H1 (cell line): ENCODE measurements at regions not wholly inside any gene's neighbourhood (a gene's known extent, or its start where the extent isn't known, plus 50 kb on each side); places are given as distances from the start of the nearest gene placed in this dataset.
A peak's percentile ranks its signal among the peaks of the same experiment; 100 is the strongest.

Experiments
- CTCF ChIA-PET: fragments of 300-600 bp; sonication (Branson Sonifier 250); formaldehyde crosslinking; loops from one replicate; lab custom pipeline; 2021; ENCODE audit not compliant: partially characterized antibody; lab: Charles Lee
- POLR2A ChIA-PET: fragments of 300-600 bp; sonication (Branson Sonifier 250); formaldehyde crosslinking; loops from one replicate; lab custom pipeline; 2021; ENCODE audit warnings: inconsistent platforms; ENCODE audit not compliant: partially characterized antibody; lab: Charles Lee
- DNase-seq, 2 experiments: peaks; one replicate each; pipeline versions ENCODE4 v3.0.0 to v3.0.0-alpha.2; 2010 to 2022; ENCODE audit warnings: low spot score in 2 of 2, low read depth in 1 of 2, mixed read lengths in 1 of 2
- FAIRE-seq: peaks from 2 replicates; lab custom pipeline; 2011; peaks lifted over from hg19 to GRCh38; lab: Jason Lieb, UNC
- H2AFZ ChIP-seq: 2 replicates; pipeline ENCODE4 v1.8.1; 2012; ENCODE audit warnings: low read length, inconsistent platforms
- H2AK5ac ChIP-seq: 2 replicates; pipeline ENCODE4 v1.6.1; 2013; ENCODE audit warnings: low read depth, low read length
- H2BK120ac ChIP-seq: replicated peaks from 2 replicates; pipeline ENCODE3; 2013; ENCODE audit warnings: low read depth, low read length, inconsistent platforms
- H2BK12ac ChIP-seq: 2 replicates; pipeline ENCODE4 v1.6.1; 2013; ENCODE audit warnings: low read depth, low read length
- H2BK15ac ChIP-seq: 2 replicates; pipeline ENCODE4 v1.6.1; 2013; ENCODE audit warnings: low read length
- H2BK20ac ChIP-seq: 2 replicates; pipeline ENCODE4 v1.6.1; 2013; ENCODE audit warnings: low read length
- H2BK5ac ChIP-seq: 2 replicates; pipeline ENCODE4 v1.6.1; 2013; ENCODE audit warnings: low read depth, low read length
- H3K14ac ChIP-seq: 2 replicates; pipeline ENCODE4 v1.6.1; 2013; ENCODE audit warnings: inconsistent platforms; ENCODE audit not compliant: insufficient read length
- H3K18ac ChIP-seq: 2 replicates; pipeline ENCODE4 v1.6.1; 2013; ENCODE audit warnings: low read length; ENCODE audit errors: extremely low read depth
- H3K23ac ChIP-seq: 2 replicates; pipeline ENCODE4 v1.6.1; 2013; ENCODE audit warnings: inconsistent platforms; ENCODE audit not compliant: insufficient read length
- H3K23me2 ChIP-seq: 2 replicates; pipeline ENCODE4 v1.6.1; 2013; ENCODE audit warnings: low read depth, low read length
- H3K27ac ChIP-seq: 2 replicates; pipeline ENCODE4 v1.6.1; 2011; ENCODE audit warnings: low read depth, low read length, inconsistent platforms
- H3K27me3 ChIP-seq, 4 experiments: replicated peaks in 1 of 4; 1 replicate in 1 of 4; 2 replicates in 3 of 4; pipeline versions ENCODE4 v1.6.1 to v1.8.1; 2011 to 2013; ENCODE audit warnings: low read length in 3 of 4, mild to moderate bottlenecking in 3 of 4, inconsistent platforms in 2 of 4, mixed read lengths in 2 of 4, moderate library complexity in 1 of 4; ENCODE audit not compliant: control insufficient read depth in 3 of 4, insufficient read depth in 3 of 4; ENCODE audit errors: extremely low read depth in 1 of 4
- H3K36me3 ChIP-seq, 4 experiments: 2 replicates each; pipeline versions ENCODE4 v1.6.1 to v1.8.1; 2011 to 2013; ENCODE audit warnings: mild to moderate bottlenecking in 4 of 4, low read length in 3 of 4, moderate library complexity in 2 of 4, control low read depth in 1 of 4, inconsistent platforms in 1 of 4; ENCODE audit not compliant: insufficient read depth in 4 of 4, control insufficient read depth in 2 of 4
- H3K4ac ChIP-seq: replicated peaks from 2 replicates; pipeline ENCODE3; 2013; ENCODE audit warnings: low read length, low read depth, mixed read lengths, inconsistent platforms; ENCODE audit not compliant: insufficient read length
- H3K4me1 ChIP-seq, 4 experiments: replicated peaks in 1 of 4; 1 replicate in 1 of 4; 2 replicates in 3 of 4; pipeline versions ENCODE4 v1.6.1 to v1.8.1; 2011 to 2013; ENCODE audit warnings: low read length in 3 of 4, inconsistent platforms in 2 of 4, mixed read lengths in 1 of 4; ENCODE audit not compliant: insufficient read depth in 4 of 4, control insufficient read depth in 3 of 4
- H3K4me2 ChIP-seq, 2 experiments: 2 replicates each; pipeline versions ENCODE4 v1.6.1 to v1.8.1; 2011 to 2013; ENCODE audit warnings: low read depth in 2 of 2, low read length in 2 of 2, control low read depth in 1 of 2, inconsistent platforms in 1 of 2, mild to moderate bottlenecking in 1 of 2; ENCODE audit not compliant: insufficient read depth in 1 of 2
- H3K4me3 ChIP-seq, 4 experiments: fragments of 200-600, 300-600 bp in 1 of 4; sonication (generic), shearing (Covaris generic), sonication (Bioruptor Twin) in 1 of 4; 2 replicates each; pipeline versions ENCODE4 v1.5.1 to v1.8.1; 2011 to 2016; ENCODE audit warnings: low read length in 4 of 4, low read depth in 3 of 4, control low read depth in 2 of 4, inconsistent platforms in 2 of 4, mild to moderate bottlenecking in 2 of 4, mixed read lengths in 1 of 4, moderate library complexity in 1 of 4; ENCODE audit not compliant: insufficient read depth in 2 of 4; ENCODE audit errors: extremely low read depth in 1 of 4
- H3K56ac ChIP-seq: replicated peaks from 2 replicates; pipeline ENCODE3; 2013; ENCODE audit warnings: low read depth, mild to moderate bottlenecking, mixed read lengths, low read length, inconsistent platforms; ENCODE audit not compliant: insufficient read length
- H3K79me1 ChIP-seq: 2 replicates; pipeline ENCODE4 v1.6.1; 2013; ENCODE audit warnings: low read depth, low read length, control low read depth
- H3K79me2 ChIP-seq, 2 experiments: 2 replicates each; pipeline versions ENCODE4 v1.6.1 to v1.8.1; 2012 to 2013; ENCODE audit warnings: low read length in 2 of 2, mild to moderate bottlenecking in 2 of 2, inconsistent platforms in 1 of 2; ENCODE audit not compliant: insufficient read depth in 2 of 2, control insufficient read depth in 1 of 2
- H3K9ac ChIP-seq, 4 experiments: replicated peaks in 1 of 4; 1 replicate in 1 of 4; 2 replicates in 3 of 4; pipeline versions ENCODE4 v1.6.1 to v1.8.1; 2011 to 2013; ENCODE audit warnings: low read depth in 3 of 4, low read length in 3 of 4, control low read depth in 2 of 4, mild to moderate bottlenecking in 2 of 4, moderate library complexity in 2 of 4, inconsistent platforms in 1 of 4; ENCODE audit errors: extremely low read depth in 1 of 4
- H3K9me3 ChIP-seq, 2 experiments: 2 replicates each; pipeline versions ENCODE4 v1.6.1 to v1.8.1; 2012 to 2013; ENCODE audit warnings: mild to moderate bottlenecking in 2 of 2, moderate library complexity in 2 of 2, control low read depth in 1 of 2, inconsistent platforms in 1 of 2, low read depth in 1 of 2, low read length in 1 of 2, mixed read lengths in 1 of 2; ENCODE audit not compliant: insufficient read depth in 2 of 2
- H4K20me1 ChIP-seq, 2 experiments: replicated peaks in 1 of 2; 2 replicates each; pipeline versions ENCODE3 to v1.8.1; 2011 to 2013; ENCODE audit warnings: inconsistent platforms in 2 of 2, low read length in 2 of 2, mild to moderate bottlenecking in 1 of 2; ENCODE audit not compliant: insufficient read depth in 2 of 2, control insufficient read depth in 1 of 2
- H4K5ac ChIP-seq: 2 replicates; pipeline ENCODE4 v1.6.1; 2013; ENCODE audit warnings: low read length, low read depth, mixed read lengths, inconsistent platforms; ENCODE audit not compliant: insufficient read length
- H4K8ac ChIP-seq: 2 replicates; pipeline ENCODE4 v1.8.0; 2013; ENCODE audit warnings: mild to moderate bottlenecking, moderate library complexity, low read length, inconsistent platforms; ENCODE audit not compliant: insufficient read depth; ENCODE audit errors: extremely low read depth
- H4K91ac ChIP-seq: replicated peaks from 2 replicates; pipeline ENCODE3; 2013; ENCODE audit warnings: low read length, mixed read lengths, inconsistent platforms; ENCODE audit not compliant: insufficient read length
- CBX5 ChIP-seq: fragments of 300-800, 300-1000 bp; sonication (generic); IDR thresholded peaks from 2 replicates; pipeline ENCODE4 v1.7.1; 2016; ENCODE audit warnings: antibody characterized with exemption, low read length, low read depth
- CHD2 ChIP-seq: IDR thresholded peaks from 2 replicates; pipeline ENCODE4 v1.6.1; 2012; ENCODE audit warnings: low read length, improper control_type of control experiment
- CTBP2 ChIP-seq: IDR thresholded peaks from 2 replicates; pipeline ENCODE4 v1.7.0; 2011; ENCODE audit warnings: borderline replicate concordance, mild to moderate bottlenecking, moderate library complexity, mixed read lengths, low read length; ENCODE audit not compliant: insufficient read depth, insufficient read length
- FOSL1 ChIP-seq: IDR thresholded peaks from 2 replicates; pipeline ENCODE4 v1.6.1; 2011; ENCODE audit warnings: mild to moderate bottlenecking, low read depth, low read length, moderate library complexity; ENCODE audit not compliant: insufficient read depth
- GABPA ChIP-seq: IDR thresholded peaks from 2 replicates; pipeline ENCODE4 v1.6.1; 2011; ENCODE audit warnings: mild to moderate bottlenecking, low read length, moderate library complexity, borderline replicate concordance; ENCODE audit not compliant: insufficient read depth
- GTF2F1 ChIP-seq: IDR thresholded peaks from 2 replicates; pipeline ENCODE4 v1.6.1; 2012; ENCODE audit warnings: low read depth, low read length, improper control_type of control experiment, borderline replicate concordance
- KDM5A ChIP-seq: fragments of 200-600 bp; IDR thresholded peaks from 2 replicates; pipeline ENCODE4 v1.7.1; 2012; ENCODE audit warnings: mild to moderate bottlenecking, low read length, inconsistent platforms, mixed read lengths
- RFX5 ChIP-seq: IDR thresholded peaks from 2 replicates; pipeline ENCODE4 v1.6.1; 2011; ENCODE audit warnings: low read depth, low read length, improper control_type of control experiment, borderline replicate concordance
- SAP30 ChIP-seq: fragments of 300-600 bp; sonication (generic); IDR thresholded peaks from 2 replicates; pipeline ENCODE4 v1.7.1; 2012; ENCODE audit warnings: low read length, moderate library complexity, mild to moderate bottlenecking, inconsistent platforms; ENCODE audit not compliant: insufficient read depth, insufficient replicate concordance
- SIN3A ChIP-seq, 2 experiments: IDR thresholded peaks in 1 of 2; conservative IDR thresholded peaks in 1 of 2; 2 replicates each; pipeline ENCODE4 v1.6.1; 2011 to 2012; ENCODE audit warnings: low read length in 2 of 2, improper control_type of control experiment in 1 of 2, low read depth in 1 of 2, mild to moderate bottlenecking in 1 of 2
- SIRT6 ChIP-seq: IDR thresholded peaks from one replicate; pipeline ENCODE4 v1.7.1; 2012; ENCODE audit warnings: low read length, inconsistent platforms
- SP2 ChIP-seq: IDR thresholded peaks from 2 replicates; pipeline ENCODE4 v1.6.1; 2012; ENCODE audit warnings: mild to moderate bottlenecking, low read length, inconsistent platforms
- TAF7 ChIP-seq: optimal IDR thresholded peaks from 2 replicates; pipeline ENCODE3; 2011; ENCODE audit warnings: low read depth, mild to moderate bottlenecking, inconsistent platforms, low read length, moderate library complexity, borderline replicate concordance
- TBP ChIP-seq: IDR thresholded peaks from 2 replicates; pipeline ENCODE4 v1.6.1; 2011; ENCODE audit warnings: low read depth, low read length, improper control_type of control experiment
- WGBS, 2 experiments: shearing (Covaris generic) in 1 of 2; methylation state at CpG; one replicate each; pipeline versions ENCODE4 v1.1.6 to v1.1.7; 2013 to 2015; ENCODE audit warnings: low lambda C conversion rate in 2 of 2, mixed read lengths in 2 of 2, inconsistent platforms in 1 of 2, low coverage in 1 of 2, missing lambda C conversion rate in 1 of 2; ENCODE audit not compliant: insufficient replicate concordance in 2 of 2, insufficient coverage in 1 of 2, insufficient read length in 1 of 2; ENCODE audit errors: extremely low coverage in 1 of 2, missing lambda C conversion rate in 1 of 2; 5-methylcytosine and 5-hydroxymethylcytosine counted together

DNA sequence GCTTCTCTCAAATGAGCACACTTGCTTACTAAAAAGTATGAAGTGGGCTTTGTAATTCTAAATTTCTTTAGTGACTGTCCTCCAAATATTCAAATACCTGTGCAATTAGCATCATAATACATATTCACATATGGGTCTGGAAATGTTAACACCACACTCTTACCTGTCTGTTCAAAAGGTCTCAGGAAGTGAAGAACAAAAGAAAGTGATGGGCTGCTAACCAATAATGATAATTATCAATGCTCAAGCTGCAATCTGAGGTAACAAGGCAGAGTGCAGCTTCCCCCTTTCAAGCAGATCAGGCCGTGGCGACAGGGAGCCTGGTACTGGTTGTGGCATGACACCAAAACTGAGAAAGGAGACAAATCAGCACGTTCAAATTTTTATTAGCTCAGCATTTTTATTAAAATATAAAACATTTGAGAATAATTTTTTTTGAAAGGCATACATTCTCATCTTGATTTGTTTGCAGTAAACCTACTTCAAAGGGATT, 1044.7 kb upstream of the EPHA7 start:
- Histone ChIP-seq H2BK20ac (no peak overlapping the region), H4K5ac (no peak overlapping the region), H2AFZ (no peak overlapping the region), H3K36me3 (no peaks in the 10 kb centered on the region), H3K23me2 (no peaks in the 10 kb centered on the region), H3K27ac (no peak overlapping the region), H3K18ac (no peak overlapping the region), H3K79me1 (no peaks in the 10 kb centered on the region), H3K14ac (no peak overlapping the region), H3K4me2 (peak overlapping the region; percentile 34 to 51), H2BK120ac (no peak overlapping the region), H3K9me3 (no peaks in the 10 kb centered on the region), H4K91ac (peak overlapping the region; percentile 88), H3K27me3 (no peaks in the 10 kb centered on the region), H3K4ac (no peak overlapping the region), H4K20me1 (no peaks in the 10 kb centered on the region), H2BK5ac (no peak overlapping the region; the same call in 1 of the 2 replicates), H3K4me3 (0 out of 8 replicates have a peak overlapping the region, but pooled peaks of 1 of the 4 experiments have one; percentile 0), H2BK12ac (peak overlapping the region; percentile 45; the same call in 1 of the 2 replicates), H3K79me2 (no peaks in the 10 kb centered on the region), H3K56ac (no peak overlapping the region), H2BK15ac (no peak overlapping the region), H4K8ac (no peak overlapping the region), H3K23ac (no peak overlapping the region), H3K9ac (no peak overlapping the region), H3K4me1 (peaks cover 0 to 23% (median 5%) of the 10 kb centered on the region in 4 experiments; a peak in 3 of 7 replicates), H2AK5ac (no peak overlapping the region)
- CTCF ChIA-PET, result interaction anchor here (0.8 kb wide), 1 partner anchor 66 kb away, joined by 3 read pairs; no protein-coding TSS in a partner anchor
- no peak for DNase-seq
- WGBS, 2 experiments, result 19% methylated on average over 3 of the region's 3 CpGs; no CpG with 5 or more reads in 1 of the 2 experiments
- POLR2A ChIA-PET, result no interaction called here
- FAIRE-seq, result no peak
- TF ChIP-seq CTBP2, result no peak
- no peak for TF ChIP-seq SIRT6
- TF ChIP-seq RFX5, result no peak
- no peak for TF ChIP-seq CHD2
- no peak for TF ChIP-seq SAP30
- TF ChIP-seq KDM5A, result no peak
- TF ChIP-seq TAF7, result no peak
- no peak for TF ChIP-seq FOSL1
- no peak for TF ChIP-seq SIN3A (conservative IDR thresholded peaks at IDR 0.05 in 1 of 2, IDR thresholded peaks at IDR 0.05 in 1 of 2; ENCODE audit: low read depth in 1 of 2, low read length in 2 of 2)
- no peak for TF ChIP-seq GTF2F1
- TF ChIP-seq TBP, result no peak
- no peak for TF ChIP-seq CBX5
- TF ChIP-seq GABPA, result no peak
- TF ChIP-seq SP2, result no peak
